Type B pancreatic cell (in vitro differentiated cells): ENCODE measurements at regions not wholly inside any gene's neighbourhood (a gene's known extent, or its start where the extent isn't known, plus 50 kb on each side); places are given as distances from the start of the nearest gene placed in this dataset.

Experiments
- DNase-seq: peaks from one replicate; pipeline ENCODE4 v3.0.0; 2021; ENCODE audit warnings: mixed read lengths; ENCODE audit not compliant: unreplicated experiment; ENCODE audit errors: extremely low spot score
- H3K27ac Mint-ChIP-seq: 2 replicates; pipeline ENCODE4 v1.8.0; 2021; ENCODE audit warnings: mild to moderate bottlenecking, mixed read lengths
- H3K27me3 Mint-ChIP-seq: 2 replicates; pipeline ENCODE4 v1.8.0; 2021; ENCODE audit warnings: mixed read lengths
- H3K36me3 Mint-ChIP-seq: 2 replicates; pipeline ENCODE4 v1.8.0; 2021; ENCODE audit warnings: mixed read lengths
- H3K4me1 Mint-ChIP-seq: one replicate; pipeline ENCODE4 v1.8.0; 2021; ENCODE audit warnings: mixed read lengths; ENCODE audit not compliant: unreplicated experiment
- H3K4me3 Mint-ChIP-seq: 2 replicates; pipeline ENCODE4 v1.8.0; 2021; ENCODE audit warnings: mild to moderate bottlenecking, mixed read lengths
- H3K9me3 Mint-ChIP-seq: 2 replicates; pipeline ENCODE4 v1.8.0; 2021; ENCODE audit warnings: mixed read lengths
- TF ChIP-seq, protein P1 (sequence below): fragments of 200-600 bp; sonication (generic); conservative IDR thresholded peaks from 2 replicates; pipeline ENCODE4 v1.5.0; 2021; ENCODE audit warnings: antibody characterized with exemption, mild to moderate bottlenecking

DNA sequence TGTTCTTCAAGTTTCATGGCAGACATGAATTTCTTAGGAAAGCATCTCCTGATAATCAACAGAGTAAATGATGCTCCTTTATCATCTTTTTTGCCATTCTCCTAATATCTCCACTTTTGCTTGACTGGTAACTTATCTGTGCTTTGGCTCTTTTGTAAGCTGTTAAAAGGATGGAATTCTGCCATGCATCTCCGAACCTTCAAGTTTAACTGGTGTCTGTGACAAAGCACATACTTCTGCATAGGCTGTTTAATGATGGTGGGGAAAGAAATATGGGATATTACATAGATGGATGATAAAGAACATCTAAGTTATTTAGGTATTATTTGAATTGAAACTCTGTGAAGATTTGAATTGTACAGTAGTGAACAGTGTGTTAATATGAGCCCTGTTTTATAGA is 866.9 kb upstream of the SLITRK1 start:
- TF ChIP-seq, protein P1, sequence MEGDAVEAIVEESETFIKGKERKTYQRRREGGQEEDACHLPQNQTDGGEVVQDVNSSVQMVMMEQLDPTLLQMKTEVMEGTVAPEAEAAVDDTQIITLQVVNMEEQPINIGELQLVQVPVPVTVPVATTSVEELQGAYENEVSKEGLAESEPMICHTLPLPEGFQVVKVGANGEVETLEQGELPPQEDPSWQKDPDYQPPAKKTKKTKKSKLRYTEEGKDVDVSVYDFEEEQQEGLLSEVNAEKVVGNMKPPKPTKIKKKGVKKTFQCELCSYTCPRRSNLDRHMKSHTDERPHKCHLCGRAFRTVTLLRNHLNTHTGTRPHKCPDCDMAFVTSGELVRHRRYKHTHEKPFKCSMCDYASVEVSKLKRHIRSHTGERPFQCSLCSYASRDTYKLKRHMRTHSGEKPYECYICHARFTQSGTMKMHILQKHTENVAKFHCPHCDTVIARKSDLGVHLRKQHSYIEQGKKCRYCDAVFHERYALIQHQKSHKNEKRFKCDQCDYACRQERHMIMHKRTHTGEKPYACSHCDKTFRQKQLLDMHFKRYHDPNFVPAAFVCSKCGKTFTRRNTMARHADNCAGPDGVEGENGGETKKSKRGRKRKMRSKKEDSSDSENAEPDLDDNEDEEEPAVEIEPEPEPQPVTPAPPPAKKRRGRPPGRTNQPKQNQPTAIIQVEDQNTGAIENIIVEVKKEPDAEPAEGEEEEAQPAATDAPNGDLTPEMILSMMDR: no peak
- no peaks in the 10 kb centered on the region for H3K9me3 Mint-ChIP-seq
- H3K27me3 Mint-ChIP-seq: no peaks in the 10 kb centered on the region

DNA sequence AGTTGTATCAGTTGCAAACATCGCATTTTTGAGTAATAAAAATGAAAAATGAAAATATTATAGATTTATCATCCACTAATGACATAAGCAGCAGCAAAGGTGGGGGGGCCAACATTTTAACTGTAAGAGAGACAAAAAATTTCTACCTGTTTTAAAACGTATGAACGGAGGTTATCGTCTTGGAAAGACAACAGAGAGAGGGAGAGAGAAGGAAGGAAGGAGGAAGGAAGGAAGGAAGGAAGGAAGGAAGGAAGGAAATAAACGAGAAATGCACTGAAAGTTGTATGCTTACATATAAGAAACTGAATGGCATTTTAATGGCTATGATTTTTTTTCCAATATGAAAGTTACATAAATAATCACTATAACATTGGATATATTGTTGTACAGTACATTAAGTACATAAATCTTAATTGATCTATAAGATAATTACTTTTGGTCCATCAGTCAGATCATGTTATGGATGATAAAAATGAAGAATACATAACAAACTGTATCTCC is 862.8 kb upstream of the SLITRK1 start:
- Mint-ChIP-seq H3K4me1 (no peaks in the 10 kb centered on the region), H3K27ac (no peak overlapping the region), H3K27me3 (peaks cover 2% of the 10 kb centered on the region), H3K36me3 (no peaks in the 10 kb centered on the region), H3K9me3 (no peaks in the 10 kb centered on the region), H3K4me3 (no peak overlapping the region)
- TF ChIP-seq, protein P1: no peak
- DNase-seq: no peak

More for the DNA sequence above, 866.9 kb upstream of the SLITRK1 start:
- Mint-ChIP-seq H3K27ac (no peak overlapping the region), H3K4me3 (no peak overlapping the region), H3K36me3 (no peaks in the 10 kb centered on the region), H3K4me1 (no peaks in the 10 kb centered on the region)
- DNase-seq: no peak

DNA sequence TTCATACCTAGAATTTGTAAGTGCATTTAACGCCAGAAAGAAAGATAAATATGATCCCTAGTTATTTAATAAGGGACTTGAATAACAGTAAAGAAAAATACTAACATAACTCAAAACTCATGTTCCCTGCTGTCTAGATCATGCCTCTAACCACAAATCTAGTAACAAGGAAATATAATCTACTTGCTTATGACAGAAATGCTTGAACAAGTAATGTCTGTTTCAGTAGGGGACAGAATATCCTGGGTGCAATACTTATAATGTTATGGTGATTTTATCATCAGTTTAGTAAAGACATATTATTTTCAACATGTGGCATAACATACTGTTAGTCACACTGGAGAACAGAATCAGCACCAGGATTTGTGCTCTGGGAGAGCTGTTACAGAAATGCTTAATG is 861.9 kb upstream of the SLITRK1 start:
- no peak for DNase-seq
- TF ChIP-seq, protein P1: no peak
- Mint-ChIP-seq H3K4me3 (no peak overlapping the region), H3K27me3 (peaks cover 5% of the 10 kb centered on the region), H3K4me1 (no peaks in the 10 kb centered on the region), H3K9me3 (no peaks in the 10 kb centered on the region), H3K36me3 (no peaks in the 10 kb centered on the region), H3K27ac (no peak overlapping the region)

DNA sequence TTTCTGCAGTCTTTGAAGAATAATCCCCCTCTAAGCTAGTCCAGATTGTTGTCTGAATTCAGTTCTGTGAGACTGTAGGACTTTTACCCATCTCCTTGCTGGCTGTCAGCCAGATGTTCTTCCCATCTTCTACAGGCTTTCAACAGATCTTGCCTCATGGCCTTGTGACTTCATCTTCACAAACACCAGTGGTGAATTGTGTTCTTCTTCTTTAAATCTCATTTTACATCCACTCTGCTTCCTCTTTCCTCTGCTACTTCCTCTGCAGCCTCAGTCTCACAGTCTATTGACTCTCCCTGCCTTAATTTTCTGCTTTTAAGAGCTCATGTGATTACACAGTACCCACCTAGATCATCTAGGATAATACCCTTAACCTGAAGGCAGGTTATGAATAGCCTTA is 859.0 kb upstream of the SLITRK1 start:
- H3K27ac Mint-ChIP-seq: no peak overlapping the region
- no peaks in the 10 kb centered on the region for H3K9me3 Mint-ChIP-seq
- no peaks in the 10 kb centered on the region for H3K36me3 Mint-ChIP-seq
- peaks cover 5% of the 10 kb centered on the region for H3K27me3 Mint-ChIP-seq
- H3K4me1 Mint-ChIP-seq: no peaks in the 10 kb centered on the region
- TF ChIP-seq, protein P1: no peak
- no peak overlapping the region for H3K4me3 Mint-ChIP-seq
- DNase-seq: no peak

DNA sequence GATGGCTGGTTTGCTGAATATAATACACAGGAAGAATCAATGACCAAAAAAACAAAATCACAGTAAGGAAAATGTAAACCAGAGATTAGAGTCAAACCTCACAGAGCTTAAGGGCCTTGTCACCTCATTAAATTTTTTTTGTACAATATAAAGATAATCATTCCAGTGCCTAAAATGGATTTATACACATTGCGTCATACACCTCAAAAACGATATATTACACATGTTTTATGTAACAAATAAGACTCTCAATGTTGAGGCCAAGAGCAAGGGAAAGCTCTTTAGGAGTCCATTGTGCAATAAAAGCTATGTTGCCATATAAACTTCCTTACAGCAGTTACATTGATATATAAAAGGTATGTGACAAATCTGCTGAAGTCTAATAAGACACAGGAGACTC is 856.7 kb upstream of the SLITRK1 start:
- TF ChIP-seq, protein P1: no peak
- no peaks in the 10 kb centered on the region for H3K4me1 Mint-ChIP-seq
- peaks cover 5% of the 10 kb centered on the region for H3K27me3 Mint-ChIP-seq
- H3K4me3 Mint-ChIP-seq: no peak overlapping the region
- H3K27ac Mint-ChIP-seq: no peak overlapping the region
- H3K36me3 Mint-ChIP-seq: no peaks in the 10 kb centered on the region
- no peak for DNase-seq
- no peaks in the 10 kb centered on the region for H3K9me3 Mint-ChIP-seq

DNA sequence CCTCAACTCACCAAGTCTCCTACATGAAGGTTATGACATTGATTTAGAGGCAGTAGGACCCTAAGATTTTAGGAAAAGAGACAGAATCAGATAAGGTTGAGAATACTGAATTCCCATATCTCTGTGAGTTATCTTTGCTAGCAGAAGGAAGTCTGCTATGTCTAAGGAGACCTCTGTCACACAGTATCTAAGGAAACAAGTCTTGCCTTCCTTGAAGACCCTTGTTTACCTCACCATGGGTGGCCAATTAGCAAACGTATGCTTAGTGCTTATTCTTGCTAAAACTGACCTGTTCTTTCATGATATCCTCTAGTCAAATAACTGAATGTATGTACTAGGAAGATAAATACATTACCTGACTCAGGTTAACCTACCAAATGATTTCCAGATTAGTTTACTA is 855.4 kb upstream of the SLITRK1 start:
- DNase-seq: no peak

More for the DNA sequence above, 855.4 kb upstream of the SLITRK1 start:
- no peaks in the 10 kb centered on the region for H3K4me1 Mint-ChIP-seq
- peaks cover 5% of the 10 kb centered on the region for H3K27me3 Mint-ChIP-seq
- no peak overlapping the region for H3K27ac Mint-ChIP-seq
- H3K4me3 Mint-ChIP-seq: no peak overlapping the region
- no peaks in the 10 kb centered on the region for H3K36me3 Mint-ChIP-seq
- H3K9me3 Mint-ChIP-seq: no peaks in the 10 kb centered on the region
- TF ChIP-seq, protein P1: no peak
